SK-N-SH (cell line): ENCODE measurements at regions not wholly inside any gene's neighbourhood (a gene's known extent, or its start where the extent isn't known, plus 50 kb on each side); places are given as distances from the start of the nearest gene placed in this dataset.

Experiments
- CTCF ChIA-PET: fragments of 300-600, 350-600 bp; formaldehyde crosslinking; extraction: SDS; loops from one replicate; lab custom pipeline; 2021; lab: Yijun Ruan, JAX
- POLR2A ChIA-PET: fragments of 350-600 bp; sonication (Branson Sonifier 250); formaldehyde crosslinking; extraction: SDS; loops from one replicate; lab custom pipeline; 2020; ENCODE audit warnings: antibody characterized with exemption, inconsistent platforms; lab: Yijun Ruan, JAX
- DNase-seq: peaks from one replicate; pipeline ENCODE4 v3.0.0; 2012
- H2AFZ ChIP-seq: fragments of 200-600 bp; sonication (generic); 2 replicates; pipeline ENCODE4 v1.8.1; 2016; ENCODE audit warnings: antibody characterized with exemption, mild to moderate bottlenecking, low read depth
- H3F3A ChIP-seq: fragments of 200-600 bp; sonication (generic); replicated peaks from 2 replicates; pipeline ENCODE3; 2016; ENCODE audit warnings: antibody characterized with exemption, mild to moderate bottlenecking; ENCODE audit not compliant: insufficient read depth
- H3K27ac ChIP-seq, 2 experiments: fragments of 200-500 bp in 1 of 2; fragments of 200-600 bp in 1 of 2; sonication (Bioruptor generic) in 1 of 2; sonication (generic), shearing (Covaris generic) in 1 of 2; 2 replicates each; pipeline versions ENCODE4 v1.5.1 to v1.6.1; 2014 to 2016; ENCODE audit warnings: low read depth in 2 of 2, inconsistent platforms in 1 of 2, low read length in 1 of 2, mild to moderate bottlenecking in 1 of 2, mixed read lengths in 1 of 2
- H3K27me3 ChIP-seq: fragments of 200-600 bp; sonication (generic), shearing (Covaris generic); 2 replicates; pipeline ENCODE4 v1.6.1; 2016; ENCODE audit warnings: mixed run types; ENCODE audit not compliant: insufficient read depth
- H3K36me3 ChIP-seq, 2 experiments: fragments of 200-500 bp in 1 of 2; fragments of 200-600 bp in 1 of 2; sonication (Bioruptor generic) in 1 of 2; sonication (generic) in 1 of 2; replicated peaks in 1 of 2; 2 replicates each; pipeline versions ENCODE3 to v1.5.1; 2014 to 2016; ENCODE audit warnings: low read length in 1 of 2, mild to moderate bottlenecking in 1 of 2; ENCODE audit not compliant: insufficient read depth in 2 of 2, control insufficient read depth in 1 of 2
- H3K4me1 ChIP-seq, 2 experiments: fragments of 200-500 bp in 1 of 2; fragments of 200-600 bp in 1 of 2; sonication (Bioruptor generic) in 1 of 2; sonication (generic), shearing (Covaris generic) in 1 of 2; 2 replicates each; pipeline versions ENCODE4 v1.5.1 to v1.6.1; 2014 to 2016; ENCODE audit warnings: low read depth in 1 of 2, low read length in 1 of 2, mixed run types in 1 of 2; ENCODE audit not compliant: insufficient read depth in 2 of 2, control insufficient read depth in 1 of 2
- H3K4me2 ChIP-seq: fragments of 200-600 bp; sonication (generic), shearing (Covaris generic); 2 replicates; pipeline ENCODE4 v1.6.1; 2017; ENCODE audit warnings: mixed run types
- H3K4me3 ChIP-seq, 2 experiments: fragments of 200-500 bp in 1 of 2; fragments of 200-600 bp in 1 of 2; sonication (Bioruptor generic) in 1 of 2; sonication (generic), shearing (Covaris generic) in 1 of 2; 2 replicates each; pipeline versions ENCODE4 v1.5.1 to v1.8.1; 2014 to 2016; ENCODE audit warnings: low read depth in 2 of 2, inconsistent platforms in 1 of 2, low read length in 1 of 2, mild to moderate bottlenecking in 1 of 2, mixed read lengths in 1 of 2, moderate library complexity in 1 of 2
- H3K79me2 ChIP-seq: fragments of 200-600 bp; sonication (generic); 2 replicates; pipeline ENCODE4 v1.8.1; 2017; ENCODE audit warnings: mild to moderate bottlenecking; ENCODE audit not compliant: insufficient read depth
- H3K9ac ChIP-seq: fragments of 200-600 bp; sonication (generic); 2 replicates; pipeline ENCODE4 v1.6.1; 2017; ENCODE audit warnings: mixed run types
- H3K9me2 ChIP-seq: fragments of 200-600 bp; sonication (generic); 2 replicates; pipeline ENCODE4 v1.6.1; 2017; ENCODE audit warnings: mixed run types
- H3K9me3 ChIP-seq: fragments of 200-600 bp; sonication (generic); 2 replicates; pipeline ENCODE4 v1.6.1; 2017; ENCODE audit warnings: mixed run types, mild to moderate bottlenecking, moderate library complexity
- H4K20me1 ChIP-seq: fragments of 200-600 bp; sonication (generic); 2 replicates; pipeline ENCODE4 v1.6.1; 2017; ENCODE audit warnings: mild to moderate bottlenecking, mixed run types; ENCODE audit not compliant: insufficient read depth
- EP300 ChIP-seq, 2 experiments: IDR thresholded peaks; 2 replicates each; pipeline versions ENCODE4 v1.4.0 to v1.6.1; 2012; ENCODE audit warnings: borderline replicate concordance in 1 of 2, low read depth in 1 of 2, low read length in 1 of 2
- EZH2phosphoT487 ChIP-seq: fragments of 200-600 bp; sonication (generic); IDR thresholded peaks from 2 replicates; pipeline ENCODE4 v1.6.1; 2017; ENCODE audit warnings: low read depth, mixed run types, mild to moderate bottlenecking, antibody characterized with exemption, moderate library complexity, borderline replicate concordance
- FOXM1 ChIP-seq: IDR thresholded peaks from 2 replicates; pipeline ENCODE4 v1.4.0; 2012; ENCODE audit warnings: low read depth, mild to moderate bottlenecking
- GABPA ChIP-seq: IDR thresholded peaks from 2 replicates; pipeline ENCODE4 v1.4.0; 2012; ENCODE audit warnings: low read depth, mild to moderate bottlenecking
- GATA2 ChIP-seq: sonication (generic); formaldehyde crosslinking; IDR thresholded peaks from 2 replicates; pipeline ENCODE4 v1.5.0; 2020; ENCODE audit warnings: mild to moderate bottlenecking, missing genetic modification reagents
- JUND ChIP-seq: IDR thresholded peaks from 2 replicates; pipeline ENCODE4 v1.4.0; 2012
- MEF2A ChIP-seq: IDR thresholded peaks from 2 replicates; pipeline ENCODE4 v1.4.0; 2012; ENCODE audit warnings: low read depth, borderline replicate concordance
- MXI1 ChIP-seq: IDR thresholded peaks from 2 replicates; pipeline ENCODE4 v1.6.1; 2012; ENCODE audit warnings: mild to moderate bottlenecking, low read depth, low read length, improper control_type of control experiment
- NFIC ChIP-seq: IDR thresholded peaks from 2 replicates; pipeline ENCODE4 v1.4.0; 2012; ENCODE audit warnings: borderline replicate concordance
- NRF1 ChIP-seq: IDR thresholded peaks from 2 replicates; pipeline ENCODE4 v1.6.1; 2012; ENCODE audit warnings: low read depth, mild to moderate bottlenecking, low read length
- POLR2AphosphoS5 ChIP-seq: IDR thresholded peaks from 2 replicates; pipeline ENCODE4 v1.6.1; 2012; ENCODE audit warnings: low read depth, low read length
- RAD21 ChIP-seq: IDR thresholded peaks from 2 replicates; pipeline ENCODE4 v1.6.1; 2012; ENCODE audit warnings: mild to moderate bottlenecking, low read length
- RCOR1 ChIP-seq: fragments of 150-350 bp; IDR thresholded peaks from 2 replicates; pipeline ENCODE4 v1.6.1; 2017; ENCODE audit warnings: antibody characterized with exemption, low read length
- RFX5 ChIP-seq: IDR thresholded peaks from 2 replicates; pipeline ENCODE4 v1.6.1; 2012; ENCODE audit warnings: mild to moderate bottlenecking, improper control_type of control experiment, low read length
- RXRA ChIP-seq: IDR thresholded peaks from 2 replicates; pipeline ENCODE4 v1.4.0; 2012; ENCODE audit warnings: low read depth, mild to moderate bottlenecking, borderline replicate concordance
- TAF1 ChIP-seq: IDR thresholded peaks from 2 replicates; pipeline ENCODE4 v1.6.1; 2012; ENCODE audit warnings: low read depth, mild to moderate bottlenecking, low read length, moderate library complexity, borderline replicate concordance
- TCF12 ChIP-seq: IDR thresholded peaks from 2 replicates; pipeline ENCODE4 v1.4.0; 2012
- TEAD4 ChIP-seq: IDR thresholded peaks from 2 replicates; pipeline ENCODE4 v1.4.0; 2012; ENCODE audit warnings: mild to moderate bottlenecking, borderline replicate concordance; ENCODE audit not compliant: insufficient read depth
- whole genome bisulfite sequencing: methylation state at CpG from one replicate; pipeline ENCODE4 v1.1.6; 2017; ENCODE audit warnings: low lambda C conversion rate; 5-methylcytosine and 5-hydroxymethylcytosine counted together
- TF ChIP-seq, protein P1 (sequence below): IDR thresholded peaks from 2 replicates; pipeline ENCODE4 v1.4.0; 2012; ENCODE audit warnings: low read depth
- TF ChIP-seq, protein P2 (sequence below): IDR thresholded peaks from 2 replicates; pipeline ENCODE4; 2012
- TF ChIP-seq, protein P3 (sequence below): IDR thresholded peaks from 2 replicates; pipeline ENCODE4 v1.4.0; 2012; ENCODE audit warnings: low read depth, borderline replicate concordance
- TF ChIP-seq, protein P4 (sequence below): IDR thresholded peaks from 2 replicates; pipeline ENCODE4 v1.4.0; 2012; ENCODE audit warnings: low read depth, borderline replicate concordance

DNA sequence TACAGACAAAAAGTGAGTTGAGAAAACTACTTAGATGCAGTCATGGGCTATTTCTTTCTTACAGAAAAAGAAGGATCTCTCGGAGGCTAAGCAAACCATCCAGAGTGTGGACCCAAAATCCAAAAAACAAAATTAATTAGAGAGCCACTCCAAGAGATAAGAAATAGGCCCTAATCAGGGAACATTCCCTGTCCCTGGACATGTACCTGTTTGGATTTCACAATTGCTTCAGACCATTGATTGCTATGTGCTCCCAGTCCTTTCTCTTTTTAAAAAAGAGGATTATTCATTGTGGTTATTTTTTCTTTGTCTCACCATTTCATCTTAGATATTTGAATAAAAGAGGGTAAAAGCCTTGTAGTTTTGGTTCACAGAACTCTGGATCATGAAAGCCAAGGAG, 549.9 kb downstream of the ETNK1 start:
- Histone ChIP-seq H3F3A (no peaks in the 10 kb centered on the region), H3K4me3 (no peak overlapping the region), H3K79me2 (no peaks in the 10 kb centered on the region), H3K27ac (no peak overlapping the region), H3K36me3 (no peaks in the 10 kb centered on the region), H3K9me3 (no peaks in the 10 kb centered on the region), H4K20me1 (no peaks in the 10 kb centered on the region), H2AFZ (no peak overlapping the region), H3K4me2 (no peak overlapping the region), H3K4me1 (no peaks in the 10 kb centered on the region), H3K27me3 (no peaks in the 10 kb centered on the region), H3K9ac (no peak overlapping the region), H3K9me2 (no peaks in the 10 kb centered on the region)
- TF ChIP-seq RFX5: no peak
- no peak for TF ChIP-seq RCOR1
- TF ChIP-seq RAD21: no peak
- no peak for TF ChIP-seq NRF1
- TF ChIP-seq, protein P1, sequence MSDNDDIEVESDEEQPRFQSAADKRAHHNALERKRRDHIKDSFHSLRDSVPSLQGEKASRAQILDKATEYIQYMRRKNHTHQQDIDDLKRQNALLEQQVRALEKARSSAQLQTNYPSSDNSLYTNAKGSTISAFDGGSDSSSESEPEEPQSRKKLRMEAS: no peak
- no peak for TF ChIP-seq NFIC
- TF ChIP-seq EZH2phosphoT487: no peak
- no peak for TF ChIP-seq EP300 (IDR thresholded peaks at IDR 0.05; ENCODE audit: borderline replicate concordance in 1 of 2, low read depth in 1 of 2, low read length in 1 of 2)
- TF ChIP-seq, protein P2, sequence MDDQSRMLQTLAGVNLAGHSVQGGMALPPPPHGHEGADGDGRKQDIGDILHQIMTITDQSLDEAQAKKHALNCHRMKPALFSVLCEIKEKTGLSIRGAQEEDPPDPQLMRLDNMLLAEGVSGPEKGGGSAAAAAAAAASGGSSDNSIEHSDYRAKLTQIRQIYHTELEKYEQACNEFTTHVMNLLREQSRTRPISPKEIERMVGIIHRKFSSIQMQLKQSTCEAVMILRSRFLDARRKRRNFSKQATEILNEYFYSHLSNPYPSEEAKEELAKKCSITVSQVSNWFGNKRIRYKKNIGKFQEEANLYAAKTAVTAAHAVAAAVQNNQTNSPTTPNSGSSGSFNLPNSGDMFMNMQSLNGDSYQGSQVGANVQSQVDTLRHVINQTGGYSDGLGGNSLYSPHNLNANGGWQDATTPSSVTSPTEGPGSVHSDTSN: no peak
- no peak for TF ChIP-seq MXI1
- TF ChIP-seq, protein P3, sequence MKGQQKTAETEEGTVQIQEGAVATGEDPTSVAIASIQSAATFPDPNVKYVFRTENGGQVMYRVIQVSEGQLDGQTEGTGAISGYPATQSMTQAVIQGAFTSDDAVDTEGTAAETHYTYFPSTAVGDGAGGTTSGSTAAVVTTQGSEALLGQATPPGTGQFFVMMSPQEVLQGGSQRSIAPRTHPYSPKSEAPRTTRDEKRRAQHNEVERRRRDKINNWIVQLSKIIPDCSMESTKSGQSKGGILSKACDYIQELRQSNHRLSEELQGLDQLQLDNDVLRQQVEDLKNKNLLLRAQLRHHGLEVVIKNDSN: no peak
- no peak for TF ChIP-seq JUND
- CTCF ChIA-PET: no interaction called here
- 20% methylated on average over 1 of the region's 1 CpG for WGBS
- POLR2A ChIA-PET: no interaction called here
- no peak for DNase-seq

DNA sequence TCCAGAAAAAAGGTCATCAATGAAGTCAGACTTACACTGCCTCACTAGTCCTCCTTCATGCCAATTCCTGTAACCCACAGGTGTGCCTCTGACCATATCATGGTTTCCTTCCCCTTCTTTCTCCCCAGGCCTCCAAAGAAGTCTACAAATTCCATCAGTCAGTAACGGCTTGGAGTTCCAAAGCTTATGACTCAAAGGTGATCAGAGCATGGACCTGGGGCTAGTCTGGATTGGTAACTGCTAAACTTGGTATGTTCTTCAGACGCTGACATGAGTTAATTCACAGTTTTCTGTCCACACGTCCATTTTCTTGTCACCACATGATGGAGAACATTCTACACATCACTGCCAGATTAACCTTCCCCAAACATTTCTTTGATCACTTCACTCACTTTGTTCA, 560.4 kb downstream of the ETNK1 start:
- no peak overlapping the region for H3K4me3 ChIP-seq
- CTCF ChIA-PET: interaction anchor here (0.6 kb wide), 1 partner anchor 329 kb away, joined by 3 read pairs; no protein-coding TSS in a partner anchor
- H2AFZ ChIP-seq: no peak overlapping the region
- TF ChIP-seq RFX5 (no peak), POLR2AphosphoS5 (no peak), TAF1 (no peak), EZH2phosphoT487 (no peak), RCOR1 (no peak), FOXM1 (no peak), RXRA (no peak), EP300 (IDR thresholded peaks at IDR 0.05; ENCODE audit: borderline replicate concordance in 1 of 2, low read depth in 1 of 2, low read length in 1 of 2) (no peak), TCF12 (no peak), GABPA (no peak), TEAD4 (no peak), NFIC (no peak), MEF2A (no peak), GATA2 (CRISPR knock-in tag) (no peak), RAD21 (no peak)
- TF ChIP-seq, protein P4, sequence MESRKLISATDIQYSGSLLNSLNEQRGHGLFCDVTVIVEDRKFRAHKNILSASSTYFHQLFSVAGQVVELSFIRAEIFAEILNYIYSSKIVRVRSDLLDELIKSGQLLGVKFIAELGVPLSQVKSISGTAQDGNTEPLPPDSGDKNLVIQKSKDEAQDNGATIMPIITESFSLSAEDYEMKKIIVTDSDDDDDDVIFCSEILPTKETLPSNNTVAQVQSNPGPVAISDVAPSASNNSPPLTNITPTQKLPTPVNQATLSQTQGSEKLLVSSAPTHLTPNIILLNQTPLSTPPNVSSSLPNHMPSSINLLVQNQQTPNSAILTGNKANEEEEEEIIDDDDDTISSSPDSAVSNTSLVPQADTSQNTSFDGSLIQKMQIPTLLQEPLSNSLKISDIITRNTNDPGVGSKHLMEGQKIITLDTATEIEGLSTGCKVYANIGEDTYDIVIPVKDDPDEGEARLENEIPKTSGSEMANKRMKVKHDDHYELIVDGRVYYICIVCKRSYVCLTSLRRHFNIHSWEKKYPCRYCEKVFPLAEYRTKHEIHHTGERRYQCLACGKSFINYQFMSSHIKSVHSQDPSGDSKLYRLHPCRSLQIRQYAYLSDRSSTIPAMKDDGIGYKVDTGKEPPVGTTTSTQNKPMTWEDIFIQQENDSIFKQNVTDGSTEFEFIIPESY: no peak
- TF ChIP-seq, all 33 proteins: peak for 0
- Histone ChIP-seq H3K27me3 (no peaks in the 10 kb centered on the region), H3K27ac (no peak overlapping the region), H3K36me3 (no peaks in the 10 kb centered on the region), H3K4me2 (no peak overlapping the region), H3K9me2 (no peaks in the 10 kb centered on the region), H3K9ac (no peak overlapping the region), H3K79me2 (no peaks in the 10 kb centered on the region), H3K4me1 (no peaks in the 10 kb centered on the region; a peak in 1 of 4 replicates), H3K9me3 (no peaks in the 10 kb centered on the region), H4K20me1 (no peaks in the 10 kb centered on the region), H3F3A (no peaks in the 10 kb centered on the region)
- no peak for DNase-seq
- POLR2A ChIA-PET: no interaction called here
- 35% methylated on average over 3 of the region's 3 CpGs for WGBS
